Esophagus muscularis mucosa (tissue), 4 donors: ENCODE measurements at regions not wholly inside any gene's neighbourhood (a gene's known extent, or its start where the extent isn't known, plus 50 kb on each side); places are given as distances from the start of the nearest gene placed in this dataset.

ENCODE experiments used
- CTCF ChIP-seq, 3 experiments: fragments of 200-600 bp in 2 of 3; fragments of 450-650 bp in 1 of 3; sonication (generic) in 2 of 3; IDR thresholded peaks; one replicate each; pipeline ENCODE4 v1.5.1; 2017 to 2019; ENCODE audit warnings: antibody characterized with exemption in 3 of 3, mild to moderate bottlenecking in 2 of 3, moderate library complexity in 1 of 3
- EP300 ChIP-seq: sonication (generic); formaldehyde crosslinking; IDR thresholded peaks from one replicate; pipeline ENCODE4 v1.6.1; 2017; ENCODE audit warnings: antibody characterized with exemption
- POLR2A ChIP-seq: fragments of 450-650 bp; IDR thresholded peaks from one replicate; pipeline ENCODE4 v1.6.1; 2017; ENCODE audit warnings: antibody characterized with exemption, moderate library complexity, mild to moderate bottlenecking, low read depth

- TF ChIP-seq CTCF (IDR thresholded peaks at IDR 0.05) (no peak), POLR2A (no peak), EP300 (no peak)
Observed at GRCh38 chr5:93163010-93163663, 417.9 kb downstream of the NR2F1-AS1 start.
